NCI-H345 treated with DMSO at 0.1 percent for 48 hours (cell line): ENCODE measurements at regions not wholly inside any gene's neighbourhood (a gene's known extent, or its start where the extent isn't known, plus 50 kb on each side); places are given as distances from the start of the nearest gene placed in this dataset.
"Not testable (repeated sequence)": the region's sequence is repeated elsewhere in the genome, so short reads cannot be mapped to it uniquely, and the experiment has no call there.

Source experiments
- DNase-seq: peaks from one replicate; lab custom pipeline; 2025; ENCODE audit not compliant: unreplicated experiment; lab: John Stamatoyannopoulos, UW

DNA sequence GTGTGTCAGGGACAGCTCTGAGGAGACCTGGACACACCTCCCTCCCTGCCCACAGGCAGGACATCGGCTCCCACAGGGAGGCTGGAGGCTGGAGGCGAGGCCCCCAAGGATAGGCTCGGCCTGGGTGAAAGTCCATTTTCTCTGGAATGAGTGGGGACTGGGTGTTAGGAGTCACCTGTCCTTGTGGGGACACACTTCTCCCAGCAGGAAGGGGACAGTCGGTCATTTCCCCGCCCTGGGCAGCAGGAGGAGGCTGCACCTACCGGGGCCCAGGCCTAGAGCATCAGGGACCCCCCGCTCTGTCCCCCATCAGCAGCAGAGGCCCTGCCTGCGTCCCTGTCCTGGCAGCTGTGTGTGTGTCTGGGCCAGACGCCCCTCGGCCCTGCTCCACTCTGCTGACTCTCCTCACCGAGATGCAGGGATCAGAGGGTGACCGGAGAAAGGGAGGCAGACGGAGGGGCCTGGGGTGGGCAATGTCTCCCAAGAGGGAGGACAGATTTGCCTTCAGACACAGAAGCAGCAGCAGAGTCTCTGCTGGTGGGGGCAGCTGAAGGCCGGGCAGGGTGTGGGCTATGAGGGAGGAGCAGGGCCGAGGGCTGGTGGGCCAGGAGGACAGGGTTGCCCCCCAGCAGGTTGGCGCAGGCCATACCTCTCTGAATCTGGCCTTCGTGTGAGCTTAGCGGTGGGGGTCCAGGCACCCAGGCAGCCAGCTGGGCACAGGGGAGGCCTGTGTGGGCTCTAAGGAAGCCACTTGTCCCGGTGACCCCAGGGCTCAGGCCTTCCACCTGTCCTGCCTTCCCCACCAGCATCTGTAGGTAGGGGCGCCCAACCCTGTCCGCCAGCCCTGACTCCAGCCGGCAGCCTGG, 125.7 kb upstream of the NKX1-1 start:
- DNase-seq: no peak

DNA sequence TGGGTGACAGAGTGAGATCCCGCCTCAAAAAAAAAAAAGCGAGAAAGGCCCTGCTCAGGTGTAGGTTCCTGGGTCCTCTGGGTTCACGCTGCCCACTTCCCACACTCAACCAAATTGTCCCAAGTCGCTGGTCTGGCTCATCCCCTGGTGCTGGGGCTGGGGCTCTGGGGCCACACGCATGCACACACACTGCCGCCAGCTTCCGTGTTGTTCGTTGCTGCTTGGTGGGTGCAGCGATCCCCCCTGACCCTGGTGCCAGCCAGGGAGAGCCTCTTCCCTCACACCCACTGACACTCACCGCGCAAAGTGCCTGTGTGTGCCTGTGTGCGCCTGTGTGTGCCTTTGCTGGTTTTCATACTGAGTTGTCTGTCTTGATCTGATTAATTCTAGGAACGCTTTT, 124.1 kb upstream of the NKX1-1 start:
- no peak for DNase-seq

DNA sequence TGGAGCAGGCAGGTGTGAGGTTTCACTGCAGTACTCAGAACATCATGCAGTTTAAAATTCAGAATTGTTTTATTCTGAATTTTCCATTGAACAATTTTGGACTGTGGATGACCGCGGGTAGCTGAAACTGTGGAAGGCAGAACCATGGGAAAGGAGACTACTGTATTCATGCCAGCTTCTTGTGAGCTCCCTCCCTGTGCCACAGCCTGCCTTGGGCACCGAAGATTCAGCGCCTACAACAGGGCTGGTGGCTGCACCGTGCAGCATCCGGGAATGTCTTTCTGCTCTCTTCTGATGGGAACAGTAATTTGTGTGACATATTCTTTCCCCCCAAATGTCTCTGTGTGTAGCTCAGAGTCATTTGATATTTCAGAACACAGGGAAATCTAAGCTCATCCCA, 118.5 kb upstream of the NKX1-1 start:
- no peak for DNase-seq

DNA sequence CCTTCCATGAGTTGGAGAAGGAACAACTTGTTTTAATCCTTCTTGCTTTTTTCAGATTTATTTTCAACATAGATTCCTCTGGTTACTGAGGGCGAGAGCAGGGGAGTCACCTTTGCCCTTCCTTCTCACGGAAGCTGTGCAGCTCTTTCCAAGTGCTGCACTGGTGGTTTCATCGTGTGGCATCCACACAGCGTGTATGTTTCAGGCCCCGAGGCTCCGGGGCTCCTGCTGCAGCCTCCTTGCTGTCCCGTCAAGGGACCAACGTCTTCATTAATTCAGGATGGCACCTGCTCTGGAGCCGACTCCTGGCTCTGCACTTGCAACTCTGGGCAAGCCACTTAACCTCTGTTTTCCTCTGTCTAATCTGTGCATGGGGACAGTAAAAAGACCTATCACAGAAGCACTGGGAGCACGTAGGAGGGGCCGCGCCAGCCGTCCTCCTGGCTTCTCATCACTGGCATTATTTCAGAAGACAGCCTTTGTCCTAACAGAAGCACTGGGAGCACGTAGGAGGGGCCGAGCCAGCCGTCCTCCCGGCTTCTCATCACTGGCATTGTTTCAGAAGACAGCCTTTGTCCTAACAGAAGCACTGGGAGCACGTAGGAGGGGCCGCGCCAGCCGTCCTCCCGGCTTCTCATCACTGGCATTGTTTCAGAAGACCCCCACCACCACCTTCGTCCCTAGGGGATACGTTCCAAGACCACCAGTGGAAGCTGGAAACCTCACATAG, 117.8 kb upstream of the NKX1-1 start:
- no peak for DNase-seq

DNA sequence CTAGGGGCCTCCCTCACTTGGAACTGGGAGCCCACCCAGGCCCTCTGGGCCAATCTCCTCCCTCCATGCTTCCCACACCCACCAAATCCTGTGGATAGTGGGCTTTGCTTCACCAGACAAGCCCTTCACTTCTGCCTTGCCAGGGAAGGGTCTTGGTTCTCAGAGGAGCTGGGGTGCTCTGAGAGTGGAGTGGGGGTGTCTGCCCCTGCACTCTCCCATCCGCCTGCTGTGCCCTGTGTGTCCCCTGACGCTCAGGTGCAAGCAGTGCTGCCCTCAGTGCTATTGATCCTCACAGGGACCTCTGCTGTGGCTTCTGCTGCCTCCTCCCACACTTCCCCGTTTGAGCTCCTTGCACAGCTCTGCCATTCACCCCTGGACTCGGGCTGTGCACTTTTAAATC, 117.3 kb upstream of the NKX1-1 start:
- DNase-seq: no peak

DNA sequence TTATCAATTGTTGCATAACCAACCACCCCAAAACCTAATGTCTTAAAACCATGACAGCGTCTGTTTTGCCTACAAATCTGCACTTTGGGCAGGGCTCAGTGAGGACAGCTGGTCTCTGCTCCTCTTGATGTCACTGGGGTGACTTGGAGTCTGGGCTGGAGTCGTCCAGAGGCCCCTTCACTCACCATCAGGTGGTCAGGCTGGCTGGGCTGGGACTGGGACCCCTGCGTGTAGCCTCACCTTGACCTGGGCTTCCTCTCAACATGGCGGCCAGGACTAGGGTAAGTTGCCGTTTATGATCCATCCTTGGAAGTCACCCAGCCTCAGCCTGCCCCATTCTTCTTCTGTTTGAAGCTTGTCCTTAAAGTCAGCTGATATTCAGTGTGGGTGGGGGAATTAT, 116.8 kb upstream of the NKX1-1 start:
- DNase-seq: no peak

DNA sequence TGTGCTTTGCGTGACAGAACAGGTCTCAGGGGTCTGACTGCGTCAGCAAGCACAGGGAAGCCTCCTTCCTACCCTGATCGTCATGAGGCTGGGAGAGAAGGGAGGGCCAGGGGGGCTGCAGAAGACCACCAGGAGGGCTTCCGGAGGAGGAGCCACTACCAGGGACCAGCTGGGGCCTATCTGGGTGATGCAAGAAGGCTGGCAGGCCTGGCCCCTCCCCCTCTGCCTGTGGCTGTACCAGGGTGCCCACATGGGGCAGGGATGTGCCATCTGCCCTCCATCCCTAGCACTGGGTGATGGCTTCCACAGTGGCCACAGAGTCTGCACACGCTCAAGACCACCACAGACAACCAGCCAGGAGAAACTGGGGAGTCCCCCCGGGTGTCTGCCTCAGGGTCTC, 116.4 kb upstream of the NKX1-1 start:
- DNase-seq: no peak

DNA sequence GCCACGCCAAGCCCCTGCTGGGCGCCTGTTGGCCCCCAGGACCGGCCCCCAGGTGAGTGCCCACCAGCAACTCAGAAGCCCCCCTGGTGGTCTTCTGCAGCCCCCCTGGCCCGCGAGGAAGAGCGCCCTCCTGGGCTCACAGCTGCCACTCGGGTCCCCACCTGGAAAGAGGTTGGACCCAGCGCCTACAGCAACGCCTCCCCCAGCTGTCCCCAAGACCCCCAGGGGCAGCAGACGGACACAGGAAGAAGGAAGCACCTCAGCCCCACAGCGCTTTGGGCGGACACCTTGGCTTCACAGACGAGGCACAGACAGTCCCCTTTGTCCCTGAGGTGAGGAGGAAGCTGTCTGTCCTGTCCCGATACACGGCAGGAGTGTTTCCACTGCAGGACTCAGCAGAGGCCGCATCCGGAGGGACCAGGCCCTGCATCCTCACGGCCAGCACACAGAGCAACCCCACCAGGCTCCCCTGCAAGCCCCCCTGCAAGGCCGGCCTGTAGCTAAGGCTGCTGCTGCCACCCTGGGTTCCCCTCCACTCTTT, 115.6 kb upstream of the NKX1-1 start:
- no peak for DNase-seq

DNA sequence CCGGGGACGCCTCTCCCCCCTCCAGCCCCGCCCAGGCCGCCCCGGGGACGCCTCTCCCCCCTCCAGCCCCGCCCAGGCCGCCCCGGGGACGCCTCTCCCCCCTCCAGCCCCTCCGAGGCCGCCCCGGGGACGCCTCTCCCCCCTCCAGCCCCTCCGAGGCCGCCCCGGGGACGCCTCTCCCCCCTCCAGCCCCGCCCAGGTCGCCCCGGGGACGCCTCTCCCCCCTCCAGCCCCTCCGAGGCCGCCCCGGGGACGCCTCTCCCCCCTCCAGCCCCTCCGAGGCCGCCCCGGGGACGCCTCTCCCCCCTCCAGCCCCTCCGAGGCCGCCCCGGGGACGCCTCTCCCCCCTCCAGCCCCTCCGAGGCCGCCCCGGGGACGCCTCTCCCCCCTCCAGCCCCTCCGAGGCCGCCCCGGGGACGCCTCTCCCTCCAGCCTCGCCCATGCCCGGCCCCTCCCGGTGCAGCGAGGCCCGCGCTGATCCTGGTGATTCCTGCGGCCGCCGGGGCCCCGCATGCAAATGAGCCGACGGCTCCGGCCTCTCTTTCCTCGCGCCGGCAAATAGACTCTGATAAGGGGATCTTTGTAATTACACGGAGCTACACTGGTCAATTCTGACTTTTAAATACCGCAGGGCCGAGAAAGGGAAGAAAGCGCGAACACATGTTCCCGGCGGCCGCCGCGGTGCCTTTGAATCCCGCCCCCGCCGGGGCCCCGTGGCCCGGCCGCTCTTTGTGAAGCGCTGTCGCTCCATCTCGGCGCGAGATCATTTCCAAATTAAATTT, 114.7 kb upstream of the NKX1-1 start:
- not testable (repeated sequence) for DNase-seq

DNA sequence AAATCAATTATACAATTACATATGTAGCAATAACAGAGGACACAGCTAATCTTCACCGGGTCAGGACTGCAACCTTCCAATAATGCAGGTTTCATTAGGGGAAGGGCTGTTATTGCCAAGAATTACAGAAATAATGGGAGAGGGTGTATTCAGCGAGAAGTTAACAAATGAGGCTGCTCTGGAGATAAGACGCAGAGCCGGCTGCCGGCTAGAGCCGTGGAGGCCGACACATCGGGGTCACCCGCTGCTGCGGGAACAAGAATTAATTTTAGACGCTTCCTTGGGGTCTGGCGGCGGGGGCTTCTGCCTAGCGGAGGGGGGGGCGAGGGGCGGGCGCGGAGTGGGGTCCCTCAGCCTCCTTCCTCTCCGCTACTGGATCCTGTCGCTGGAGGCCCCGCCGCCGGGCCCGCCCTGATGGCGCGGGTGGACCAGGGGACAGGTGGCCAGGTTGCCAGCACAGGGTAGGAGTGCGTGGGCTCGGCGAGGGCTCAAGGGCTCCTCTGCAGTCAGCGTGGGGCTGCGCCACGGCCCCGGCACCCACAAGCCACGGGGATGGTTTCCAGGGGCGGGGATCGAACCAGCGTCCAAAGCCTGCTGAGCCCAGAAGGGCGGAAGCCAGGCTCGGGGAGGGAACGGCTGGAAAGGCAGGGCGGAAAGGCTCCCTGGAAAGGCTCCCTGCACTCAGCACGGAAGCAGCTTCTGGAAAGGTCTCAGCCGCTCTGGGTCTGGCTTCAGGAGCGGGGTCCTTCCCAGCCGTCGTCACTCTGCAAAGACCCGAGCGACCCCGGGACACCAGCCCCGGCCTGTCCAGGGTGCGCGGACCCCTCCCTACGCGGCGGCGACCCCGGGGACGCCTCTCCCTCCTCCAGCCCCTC, 113.8 kb upstream of the NKX1-1 start:
- no peak for DNase-seq

DNA sequence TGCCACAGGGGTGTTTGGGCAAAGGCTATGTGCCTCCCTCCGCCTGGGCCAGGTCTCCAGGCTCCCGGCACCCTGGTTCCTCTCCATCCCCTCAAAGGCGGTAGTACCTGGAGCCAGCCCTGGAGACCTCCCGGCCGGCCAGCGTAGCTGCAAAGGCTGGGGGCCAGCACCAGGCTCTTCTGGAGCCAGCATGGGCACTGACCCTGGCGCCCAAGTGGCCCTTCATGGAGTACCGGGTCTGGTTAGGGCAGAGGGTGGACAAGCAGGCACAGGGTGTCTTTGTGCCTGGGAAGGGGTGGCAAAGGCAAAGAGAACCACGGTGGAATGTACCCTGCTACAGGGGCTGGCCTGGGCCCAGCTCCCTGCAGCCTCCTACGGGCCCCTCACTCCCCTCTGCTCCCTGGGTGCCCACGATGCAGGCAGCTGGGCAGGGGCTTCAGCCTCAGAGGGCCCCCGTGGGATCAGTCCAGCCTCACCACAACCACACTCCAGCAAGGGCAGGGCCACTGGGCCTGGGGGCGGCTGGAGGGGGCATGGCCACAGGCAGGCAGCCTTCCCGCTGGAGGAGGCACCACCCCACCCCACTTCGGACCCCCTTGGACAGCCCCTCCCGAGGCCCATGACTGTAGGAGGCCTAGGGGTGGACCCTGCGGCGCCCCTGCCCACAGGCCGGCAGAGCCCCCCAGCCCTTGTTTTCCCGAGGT, 112.9 kb upstream of the NKX1-1 start:
- no peak for DNase-seq

DNA sequence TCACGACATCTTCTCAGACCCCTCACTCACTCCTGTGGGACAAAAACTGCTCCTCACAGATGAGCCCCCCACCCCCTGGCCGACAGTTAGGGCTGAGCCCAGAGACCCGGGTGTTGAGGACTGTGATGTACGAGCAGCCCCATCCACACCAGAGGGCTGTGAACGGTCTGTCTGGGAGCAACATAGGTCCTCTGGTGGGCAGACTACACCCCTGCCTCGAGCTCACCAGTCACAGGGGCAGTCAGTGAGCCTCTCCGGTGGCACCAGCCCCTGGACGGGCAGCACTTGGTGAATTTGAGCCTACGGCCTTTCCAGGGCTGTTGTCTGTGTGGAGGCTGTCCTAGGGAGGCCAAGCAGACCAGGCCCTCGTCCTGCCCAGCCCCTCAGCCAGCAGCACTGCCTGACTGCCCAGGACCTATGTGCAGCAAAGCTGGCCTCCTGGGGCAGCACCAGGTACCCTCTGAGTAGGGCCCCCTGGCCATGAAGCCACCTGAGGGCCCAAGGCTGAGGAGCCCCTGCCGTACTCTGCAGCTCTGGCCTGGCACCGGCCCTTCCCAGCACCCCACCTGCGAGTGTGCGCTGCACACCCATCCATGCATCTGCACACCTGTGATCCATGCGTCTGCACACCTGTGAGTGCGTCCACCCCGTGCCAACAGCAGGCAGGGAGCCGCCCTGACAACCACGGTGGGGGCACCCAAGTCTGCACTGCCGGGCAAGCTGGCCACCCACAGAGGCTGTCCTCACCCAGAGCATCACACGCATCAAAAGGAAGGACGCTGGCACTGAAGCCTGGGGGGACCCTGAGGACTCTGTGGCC, 111.6 kb upstream of the NKX1-1 start:
- no peak for DNase-seq

DNA sequence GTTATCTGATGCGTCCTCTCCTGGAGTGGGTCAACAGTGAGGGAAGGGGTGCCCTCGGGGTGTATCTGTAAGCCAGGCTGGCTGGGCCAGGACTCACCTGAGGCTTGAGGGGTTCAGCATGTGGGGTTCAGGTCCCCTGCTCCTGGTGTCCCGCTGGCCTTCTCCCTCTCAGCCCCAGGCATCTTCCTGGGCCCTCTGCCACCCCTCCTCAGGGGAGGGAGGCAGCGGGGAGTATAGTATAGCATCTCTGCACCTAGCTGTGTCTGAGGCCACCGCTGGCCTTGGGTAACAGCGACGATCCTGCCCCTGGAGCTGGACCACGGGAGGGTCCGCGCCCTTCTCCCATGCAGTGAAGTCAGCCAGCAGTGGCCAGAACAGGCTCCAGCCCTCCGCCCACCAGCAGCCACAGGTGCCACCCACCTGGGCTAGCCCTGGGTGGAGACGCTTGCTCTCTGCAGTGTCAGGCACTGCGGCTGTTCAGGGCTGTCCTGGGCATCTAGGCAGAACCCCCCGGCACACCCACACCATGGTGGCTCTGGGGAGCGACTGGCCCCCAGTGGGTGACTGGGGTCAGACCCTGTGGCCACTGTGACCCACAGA, 110.7 kb upstream of the NKX1-1 start:
- no peak for DNase-seq

DNA sequence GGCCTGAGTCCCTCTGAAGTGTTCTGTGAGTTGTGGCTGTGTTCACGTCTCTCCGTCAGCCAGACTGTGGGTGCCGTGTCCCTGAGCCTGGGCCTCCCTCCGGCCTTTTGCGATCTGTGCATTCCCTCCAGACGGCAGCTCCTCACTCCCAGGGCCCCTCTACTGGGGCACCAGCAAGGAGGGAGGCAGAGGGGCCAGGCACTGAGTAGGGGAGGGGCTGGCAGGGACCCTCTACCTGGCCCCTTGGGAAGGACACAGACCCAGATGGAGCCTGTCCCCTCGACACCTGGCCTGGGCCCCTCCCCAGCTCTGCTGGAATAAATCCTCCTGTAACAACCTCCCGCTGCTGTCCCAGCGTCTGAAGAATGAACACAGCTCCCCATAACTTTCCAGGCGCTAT, 110.0 kb upstream of the NKX1-1 start:
- no peak for DNase-seq

DNA sequence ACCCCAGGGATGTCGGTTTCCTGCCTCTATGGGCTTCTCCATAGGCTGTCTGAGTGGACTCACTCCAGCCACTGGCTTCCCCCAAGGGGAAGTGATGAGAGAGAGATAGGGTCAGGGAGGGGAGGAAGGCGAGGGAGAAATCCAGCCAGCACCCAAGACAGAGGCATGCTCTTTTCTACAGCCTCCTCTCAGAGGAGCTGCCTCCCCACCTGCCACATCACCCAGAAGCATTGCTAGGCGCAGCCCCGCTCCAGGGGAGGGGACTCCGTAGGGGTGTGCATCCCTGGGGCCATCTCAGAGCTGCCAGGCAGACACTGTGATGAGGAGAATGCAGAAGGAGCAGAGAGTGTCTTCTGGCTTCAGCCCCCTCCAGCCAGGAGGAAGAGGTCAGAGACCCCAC, 109.5 kb upstream of the NKX1-1 start:
- DNase-seq: no peak

DNA sequence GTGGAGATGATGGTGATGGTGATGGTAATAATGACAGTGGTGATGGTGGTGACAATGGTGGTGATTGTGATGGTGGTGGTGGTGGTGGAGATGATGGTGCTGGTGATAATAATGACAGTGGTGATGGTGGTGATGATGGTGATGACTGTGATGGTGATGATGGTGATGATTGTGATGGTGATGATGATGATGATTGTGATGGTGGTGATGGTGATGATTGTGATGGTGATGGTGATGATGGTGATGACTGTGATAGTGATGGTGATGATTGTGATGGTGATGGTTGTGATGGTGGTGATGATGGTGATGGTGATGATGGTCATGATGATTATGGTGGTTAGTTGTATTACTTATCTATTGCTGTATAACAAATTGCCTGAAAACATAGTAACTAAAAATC, 108.9 kb upstream of the NKX1-1 start:
- DNase-seq: no peak

DNA sequence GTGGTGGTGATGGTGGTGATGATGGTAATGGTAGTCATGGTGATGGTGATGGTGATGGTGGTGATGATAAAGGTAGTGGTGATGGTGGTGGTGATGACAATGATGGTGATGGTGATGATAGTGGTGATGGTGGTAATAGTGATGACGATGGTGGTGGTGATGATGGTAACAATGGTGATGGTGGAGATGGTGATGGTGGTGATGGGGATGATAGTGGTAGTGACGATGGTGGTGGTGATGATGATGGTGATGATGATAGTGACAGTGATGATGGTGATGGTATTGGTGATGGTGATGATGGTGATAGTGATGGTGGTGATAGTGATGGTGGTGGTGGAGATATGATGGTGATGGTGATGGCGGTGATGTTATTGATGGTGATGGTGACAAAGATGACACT, 108.4 kb upstream of the NKX1-1 start:
- no peak for DNase-seq

DNA sequence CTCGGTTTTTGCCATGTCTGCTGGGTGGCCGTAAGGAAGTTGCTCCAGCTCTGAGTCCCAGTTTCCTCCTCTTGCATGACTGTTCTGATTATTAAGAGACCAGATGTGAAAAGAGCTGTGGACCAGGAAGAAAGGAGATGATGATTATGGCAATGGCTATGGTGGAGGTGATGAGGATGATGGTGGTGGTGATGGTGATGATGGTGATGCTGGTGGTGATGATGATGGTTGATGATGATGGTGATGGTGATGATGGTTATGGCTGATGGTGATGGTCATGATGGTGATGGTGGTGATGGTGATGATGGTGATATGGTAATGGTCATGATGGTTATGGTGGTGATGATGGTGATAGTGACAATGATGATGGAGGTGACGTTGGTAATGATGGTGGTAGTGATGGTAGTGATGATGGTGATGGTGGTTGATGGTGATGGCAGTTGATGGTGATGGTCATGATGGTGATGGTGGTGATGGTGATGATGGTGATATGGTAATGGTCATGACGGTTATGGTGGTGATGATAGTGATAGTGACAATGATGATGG, 107.8 kb upstream of the NKX1-1 start:
- no peak for DNase-seq
